Uterus (tissue), 2 donors: ENCODE measurements at regions not wholly inside any gene's neighbourhood (a gene's known extent, or its start where the extent isn't known, plus 50 kb on each side); places are given as distances from the start of the nearest gene placed in this dataset.

ENCODE experiments used
- CTCF ChIP-seq, 4 experiments: fragments of 200-600 bp in 2 of 4; fragments of 450-650 bp in 2 of 4; sonication (generic) in 2 of 4; IDR thresholded peaks; one replicate each; pipeline ENCODE4 v1.5.1; 2016 to 2019; ENCODE audit warnings: antibody characterized with exemption in 4 of 4, mild to moderate bottlenecking in 2 of 4, moderate library complexity in 1 of 4
- POLR2A ChIP-seq, 2 donors: fragments of 450-650 bp; IDR thresholded peaks; one replicate each; pipeline ENCODE4 v1.6.1; 2016; ENCODE audit warnings: antibody characterized with exemption in 2 of 2, mild to moderate bottlenecking in 1 of 2, moderate library complexity in 1 of 2

DNA sequence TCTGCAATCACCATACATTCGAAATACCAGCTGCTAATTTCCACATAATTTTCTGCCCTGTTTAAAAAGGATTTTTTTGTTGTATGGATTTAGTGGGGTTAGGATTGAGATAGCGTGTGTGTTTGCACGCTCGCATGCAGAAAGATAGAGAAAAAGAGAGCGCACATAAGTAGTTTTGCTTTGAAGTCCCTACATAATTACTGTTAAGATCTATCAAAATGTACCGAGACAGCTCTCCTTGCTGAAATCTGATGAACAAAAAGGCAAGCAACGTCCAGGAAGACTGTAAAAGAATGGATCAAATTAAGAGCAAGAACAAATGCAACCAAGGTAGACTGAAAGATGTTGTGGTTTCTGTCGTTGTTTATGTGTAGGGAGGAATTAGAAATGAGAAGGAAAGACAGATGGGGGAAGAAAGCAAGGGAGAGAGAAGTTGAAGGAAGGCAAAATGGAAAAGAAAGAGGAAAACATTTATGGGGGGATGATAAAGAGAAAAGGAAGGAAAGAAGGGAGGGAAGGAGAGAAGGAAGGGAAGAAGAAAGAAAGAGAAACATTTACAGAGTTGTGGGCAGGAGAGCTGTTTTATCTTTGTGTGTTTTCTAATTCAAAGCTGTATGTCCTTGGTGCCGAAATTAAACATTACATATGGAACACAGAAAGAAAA, 522.3 kb downstream of the MED13L start:
- TF ChIP-seq CTCF (IDR thresholded peaks at IDR 0.05) (no peak), POLR2A (IDR thresholded peaks at IDR 0.05) (no peak)
